ENCODE measurements at regions not wholly inside any gene's neighbourhood (a gene's known extent, or its start where the extent isn't known, plus 50 kb on each side); places are given as distances from the start of the nearest gene placed in this dataset.

DNA sequence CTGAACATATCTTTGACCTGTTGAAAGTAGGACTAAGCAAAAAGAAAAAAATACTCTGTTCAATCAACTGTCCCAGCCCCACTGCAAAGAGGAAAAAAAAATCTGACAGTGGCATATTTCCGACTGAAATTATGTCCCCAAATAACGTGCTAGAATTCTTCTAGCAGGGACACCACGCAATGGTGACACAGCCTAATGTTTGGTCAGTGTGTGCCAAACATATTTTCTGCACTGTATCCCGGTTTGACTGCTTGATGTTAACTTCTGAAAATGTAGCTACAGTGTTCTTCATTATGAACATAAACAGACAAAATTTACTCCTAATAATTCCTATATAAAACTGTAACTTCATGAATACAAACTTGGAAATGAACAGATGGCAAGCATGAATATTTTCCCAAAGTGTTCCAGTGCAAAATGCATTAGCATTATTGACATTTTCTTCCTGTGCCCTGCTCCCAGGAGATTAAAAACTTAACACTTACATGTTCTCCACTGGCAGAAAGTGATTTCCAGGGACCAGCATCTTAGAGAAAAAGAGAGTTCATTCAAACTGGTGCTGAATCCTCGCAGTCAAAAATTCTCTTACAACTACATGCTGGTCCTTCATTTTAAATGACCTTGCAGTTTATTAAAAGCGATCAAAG lies 72.4 kb upstream of the SYT1 start:
- Histone ChIP-seq H3K4me1 (ENCODE audit: control insufficient read depth, insufficient read depth, low read length) (no peaks in the 10 kb centered on the region), H3K9me3 (ENCODE audit: control insufficient read depth, insufficient read depth, low read depth, low read length) (no peaks in the 10 kb centered on the region), H3K4me3 (ENCODE audit: low read depth, low read length) (no peak overlapping the region), H3K36me3 (ENCODE audit: control insufficient read depth in 2 of 2, insufficient read depth in 1 of 2, low read length in 2 of 2) (no peaks in the 10 kb centered on the region), H3K27ac (ENCODE audit: extremely low read depth, low read depth, low read length) (no peak overlapping the region)
- POLR2A ChIA-PET = no interaction called here
- TF ChIP-seq MEIS1 (CRISPR knock-in tag; IDR thresholded peaks at IDR 0.05; ENCODE audit: borderline replicate concordance) (no peak), ZNF112 (tag by site-specific recombination; IDR thresholded peaks at IDR 0.05) (no peak), ZNF155 (tag by site-specific recombination; IDR thresholded peaks at IDR 0.05) (no peak), ZNF175 (tag by site-specific recombination; IDR thresholded peaks at IDR 0.05) (no peak), ZNF596 (tag by site-specific recombination; IDR thresholded peaks at IDR 0.05) (no peak), ZNF521 (tag by site-specific recombination; IDR thresholded peaks at IDR 0.05) (no peak), ZNF157 (tag by site-specific recombination; IDR thresholded peaks at IDR 0.05) (no peak), BCL11A (tag by site-specific recombination; IDR thresholded peaks at IDR 0.05; ENCODE audit: low read depth) (no peak), ZNF610 (tag by site-specific recombination; IDR thresholded peaks at IDR 0.05; ENCODE audit: borderline replicate concordance) (no peak), TRIM28 (IDR thresholded peaks at IDR 0.05; ENCODE audit: borderline replicate concordance, low read length) (no peak), ZNF391 (tag by site-specific recombination; IDR thresholded peaks at IDR 0.05; ENCODE audit: borderline replicate concordance, low read depth) (no peak), ZNF302 (tag by site-specific recombination; IDR thresholded peaks at IDR 0.05; ENCODE audit: low read depth) (no peak), ZNF248 (tag by site-specific recombination; IDR thresholded peaks at IDR 0.05) (no peak), ZNF707 (tag by site-specific recombination; IDR thresholded peaks at IDR 0.05) (no peak), KLF7 (tag by site-specific recombination; IDR thresholded peaks at IDR 0.05; ENCODE audit: borderline replicate concordance) (no peak), ZNF777 (tag by site-specific recombination; IDR thresholded peaks at IDR 0.05; ENCODE audit: borderline replicate concordance) (no peak), ZBTB8A (tag by site-specific recombination; IDR thresholded peaks at IDR 0.05) (no peak)
- TF ChIP-seq, protein P1, sequence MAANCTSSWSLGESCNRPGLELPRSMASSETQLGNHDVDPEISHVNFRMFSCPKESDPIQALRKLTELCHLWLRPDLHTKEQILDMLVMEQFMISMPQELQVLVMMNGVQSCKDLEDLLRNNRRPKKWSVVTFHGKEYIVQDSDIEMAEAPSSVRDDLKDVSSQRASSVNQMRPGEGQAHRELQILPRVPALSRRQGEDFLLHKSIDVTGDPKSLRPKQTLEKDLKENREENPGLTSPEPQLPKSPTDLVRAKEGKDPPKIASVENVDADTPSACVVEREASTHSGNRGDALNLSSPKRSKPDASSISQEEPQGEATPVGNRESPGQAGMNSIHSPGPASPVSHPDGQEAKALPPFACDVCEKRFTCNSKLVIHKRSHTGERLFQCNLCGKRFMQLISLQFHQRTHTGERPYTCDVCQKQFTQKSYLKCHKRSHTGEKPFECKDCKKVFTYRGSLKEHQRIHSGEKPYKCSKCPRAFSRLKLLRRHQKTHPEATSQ (tag by site-specific recombination; IDR thresholded peaks at IDR 0.05) = no peak
- TF ChIP-seq, protein P2, sequence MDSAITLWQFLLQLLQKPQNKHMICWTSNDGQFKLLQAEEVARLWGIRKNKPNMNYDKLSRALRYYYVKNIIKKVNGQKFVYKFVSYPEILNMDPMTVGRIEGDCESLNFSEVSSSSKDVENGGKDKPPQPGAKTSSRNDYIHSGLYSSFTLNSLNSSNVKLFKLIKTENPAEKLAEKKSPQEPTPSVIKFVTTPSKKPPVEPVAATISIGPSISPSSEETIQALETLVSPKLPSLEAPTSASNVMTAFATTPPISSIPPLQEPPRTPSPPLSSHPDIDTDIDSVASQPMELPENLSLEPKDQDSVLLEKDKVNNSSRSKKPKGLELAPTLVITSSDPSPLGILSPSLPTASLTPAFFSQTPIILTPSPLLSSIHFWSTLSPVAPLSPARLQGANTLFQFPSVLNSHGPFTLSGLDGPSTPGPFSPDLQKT (IDR thresholded peaks at IDR 0.05; ENCODE audit: borderline replicate concordance, low read depth, low read length) = no peak
- CTCF ChIA-PET = no interaction called here

DNA sequence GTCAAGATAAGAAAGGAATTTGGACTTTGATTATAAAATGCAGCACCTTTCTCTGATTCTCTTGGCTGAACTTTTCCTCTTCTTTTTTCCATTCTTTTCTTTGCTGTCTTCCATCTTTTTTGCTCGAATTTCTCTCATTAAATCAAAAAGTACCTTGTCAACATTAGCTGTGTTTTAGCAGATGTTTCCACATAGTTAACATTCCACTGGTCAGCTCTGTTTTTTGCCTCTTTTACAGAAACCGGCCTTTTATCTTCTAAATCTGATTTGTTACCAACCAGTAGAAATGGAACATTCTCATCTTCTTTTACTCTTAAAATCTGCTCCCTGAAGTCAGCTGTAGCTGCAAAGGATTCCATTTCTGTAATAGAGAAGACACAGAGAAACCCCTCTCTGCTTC lies 71.1 kb upstream of the SYT1 start:
- H3K27ac ChIP-seq (ENCODE audit: extremely low read depth, low read depth, low read length) = no peak overlapping the region
- no peaks in the 10 kb centered on the region for H3K36me3 ChIP-seq (ENCODE audit: control insufficient read depth in 2 of 2, insufficient read depth in 1 of 2, low read length in 2 of 2)
- CTCF ChIA-PET = interaction anchor here (0.6 kb wide), 1 partner anchor 200 kb away, joined by 4 read pairs; no protein-coding TSS in a partner anchor
- H3K9me3 ChIP-seq (ENCODE audit: control insufficient read depth, insufficient read depth, low read depth, low read length) = no peaks in the 10 kb centered on the region
- POLR2A ChIA-PET = no interaction called here
- H3K4me3 ChIP-seq (ENCODE audit: low read depth, low read length) = no peak overlapping the region
- H3K4me1 ChIP-seq (ENCODE audit: control insufficient read depth, insufficient read depth, low read length) = no peaks in the 10 kb centered on the region
- TF ChIP-seq ZNF37A (tag by site-specific recombination; IDR thresholded peaks at IDR 0.05) = no peak
- TF ChIP-seq ZNF175 (tag by site-specific recombination; IDR thresholded peaks at IDR 0.05) = no peak
- TF ChIP-seq, protein P3, sequence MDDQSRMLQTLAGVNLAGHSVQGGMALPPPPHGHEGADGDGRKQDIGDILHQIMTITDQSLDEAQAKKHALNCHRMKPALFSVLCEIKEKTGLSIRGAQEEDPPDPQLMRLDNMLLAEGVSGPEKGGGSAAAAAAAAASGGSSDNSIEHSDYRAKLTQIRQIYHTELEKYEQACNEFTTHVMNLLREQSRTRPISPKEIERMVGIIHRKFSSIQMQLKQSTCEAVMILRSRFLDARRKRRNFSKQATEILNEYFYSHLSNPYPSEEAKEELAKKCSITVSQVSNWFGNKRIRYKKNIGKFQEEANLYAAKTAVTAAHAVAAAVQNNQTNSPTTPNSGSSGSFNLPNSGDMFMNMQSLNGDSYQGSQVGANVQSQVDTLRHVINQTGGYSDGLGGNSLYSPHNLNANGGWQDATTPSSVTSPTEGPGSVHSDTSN (CRISPR knock-in tag; IDR thresholded peaks at IDR 0.05) = no peak
- no peak for TF ChIP-seq ZBTB48 (tag by site-specific recombination; IDR thresholded peaks at IDR 0.05)
- TF ChIP-seq, protein P4, sequence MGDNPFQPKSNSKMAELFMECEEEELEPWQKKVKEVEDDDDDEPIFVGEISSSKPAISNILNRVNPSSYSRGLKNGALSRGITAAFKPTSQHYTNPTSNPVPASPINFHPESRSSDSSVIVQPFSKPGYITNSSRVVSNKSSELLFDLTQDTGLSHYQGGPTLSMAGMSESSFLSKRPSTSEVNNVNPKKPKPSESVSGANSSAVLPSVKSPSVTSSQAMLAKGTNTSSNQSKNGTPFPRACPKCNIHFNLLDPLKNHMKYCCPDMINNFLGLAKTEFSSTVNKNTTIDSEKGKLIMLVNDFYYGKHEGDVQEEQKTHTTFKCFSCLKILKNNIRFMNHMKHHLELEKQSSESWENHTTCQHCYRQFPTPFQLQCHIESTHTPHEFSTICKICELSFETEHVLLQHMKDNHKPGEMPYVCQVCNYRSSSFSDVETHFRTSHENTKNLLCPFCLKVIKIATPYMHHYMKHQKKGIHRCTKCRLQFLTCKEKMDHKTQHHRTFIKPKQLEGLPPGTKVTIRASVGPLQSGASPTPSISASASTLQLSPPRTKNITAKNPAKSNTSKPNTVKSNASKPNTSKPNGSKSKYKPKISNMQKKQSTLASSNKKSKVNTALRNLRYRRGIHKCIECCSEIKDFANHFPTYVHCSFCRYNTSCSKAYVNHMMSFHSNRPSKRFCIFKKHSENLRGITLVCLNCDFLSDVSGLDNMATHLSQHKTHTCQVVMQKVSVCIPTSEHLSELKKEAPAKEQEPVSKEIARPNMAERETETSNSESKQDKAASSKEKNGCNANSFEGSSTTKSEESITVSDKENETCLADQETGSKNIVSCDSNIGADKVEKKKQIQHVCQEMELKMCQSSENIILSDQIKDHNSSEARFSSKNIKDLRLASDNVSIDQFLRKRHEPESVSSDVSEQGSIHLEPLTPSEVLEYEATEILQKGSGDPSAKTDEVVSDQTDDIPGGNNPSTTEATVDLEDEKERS (tag by site-specific recombination; IDR thresholded peaks at IDR 0.05) = no peak
- no peak for TF ChIP-seq ZNF416 (tag by site-specific recombination; IDR thresholded peaks at IDR 0.05)
- no peak for TF ChIP-seq ZNF473 (tag by site-specific recombination; IDR thresholded peaks at IDR 0.05)
- TF ChIP-seq ZBTB1 (tag by site-specific recombination; IDR thresholded peaks at IDR 0.05) = no peak
- TF ChIP-seq, protein P5, sequence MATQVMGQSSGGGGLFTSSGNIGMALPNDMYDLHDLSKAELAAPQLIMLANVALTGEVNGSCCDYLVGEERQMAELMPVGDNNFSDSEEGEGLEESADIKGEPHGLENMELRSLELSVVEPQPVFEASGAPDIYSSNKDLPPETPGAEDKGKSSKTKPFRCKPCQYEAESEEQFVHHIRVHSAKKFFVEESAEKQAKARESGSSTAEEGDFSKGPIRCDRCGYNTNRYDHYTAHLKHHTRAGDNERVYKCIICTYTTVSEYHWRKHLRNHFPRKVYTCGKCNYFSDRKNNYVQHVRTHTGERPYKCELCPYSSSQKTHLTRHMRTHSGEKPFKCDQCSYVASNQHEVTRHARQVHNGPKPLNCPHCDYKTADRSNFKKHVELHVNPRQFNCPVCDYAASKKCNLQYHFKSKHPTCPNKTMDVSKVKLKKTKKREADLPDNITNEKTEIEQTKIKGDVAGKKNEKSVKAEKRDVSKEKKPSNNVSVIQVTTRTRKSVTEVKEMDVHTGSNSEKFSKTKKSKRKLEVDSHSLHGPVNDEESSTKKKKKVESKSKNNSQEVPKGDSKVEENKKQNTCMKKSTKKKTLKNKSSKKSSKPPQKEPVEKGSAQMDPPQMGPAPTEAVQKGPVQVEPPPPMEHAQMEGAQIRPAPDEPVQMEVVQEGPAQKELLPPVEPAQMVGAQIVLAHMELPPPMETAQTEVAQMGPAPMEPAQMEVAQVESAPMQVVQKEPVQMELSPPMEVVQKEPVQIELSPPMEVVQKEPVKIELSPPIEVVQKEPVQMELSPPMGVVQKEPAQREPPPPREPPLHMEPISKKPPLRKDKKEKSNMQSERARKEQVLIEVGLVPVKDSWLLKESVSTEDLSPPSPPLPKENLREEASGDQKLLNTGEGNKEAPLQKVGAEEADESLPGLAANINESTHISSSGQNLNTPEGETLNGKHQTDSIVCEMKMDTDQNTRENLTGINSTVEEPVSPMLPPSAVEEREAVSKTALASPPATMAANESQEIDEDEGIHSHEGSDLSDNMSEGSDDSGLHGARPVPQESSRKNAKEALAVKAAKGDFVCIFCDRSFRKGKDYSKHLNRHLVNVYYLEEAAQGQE (tag by site-specific recombination; IDR thresholded peaks at IDR 0.05) = no peak

All from HEK293 (cell line).